22Rv1 (cell line): ENCODE measurements at regions not wholly inside any gene's neighbourhood (a gene's known extent, or its start where the extent isn't known, plus 50 kb on each side); places are given as distances from the start of the nearest gene placed in this dataset.

Experiments
- ZFX ChIP-seq: fragments of 450-650 bp; IDR thresholded peaks from 2 replicates; pipeline ENCODE4 v1.6.1; 2017; ENCODE audit warnings: antibody characterized with exemption, borderline replicate concordance
- TF ChIP-seq, protein P1 (sequence below): fragments of 450-650 bp; IDR thresholded peaks from 2 replicates; pipeline ENCODE4 v1.5.1; 2017; ENCODE audit warnings: mild to moderate bottlenecking

DNA sequence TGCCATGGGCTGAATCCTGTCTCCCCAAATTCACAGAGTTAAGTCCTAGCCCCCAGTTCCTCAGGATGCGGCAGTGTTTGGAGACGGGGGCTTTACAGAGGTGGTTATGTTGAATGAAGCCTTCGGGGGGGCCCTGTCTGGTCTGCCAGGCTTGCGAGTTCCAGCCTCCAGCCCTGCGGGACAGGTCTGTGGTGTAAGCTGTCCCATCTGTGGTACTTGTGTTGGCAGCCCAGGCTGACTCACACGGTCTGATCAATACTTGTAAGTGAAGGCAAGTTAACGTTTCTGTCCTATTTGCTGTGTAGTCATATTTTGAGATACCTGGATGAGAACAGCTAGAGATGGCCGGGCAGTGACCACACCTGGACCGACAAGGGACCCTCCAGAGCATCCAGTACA lies 51.8 kb upstream of the GPR31 start:
- TF ChIP-seq, protein P1, sequence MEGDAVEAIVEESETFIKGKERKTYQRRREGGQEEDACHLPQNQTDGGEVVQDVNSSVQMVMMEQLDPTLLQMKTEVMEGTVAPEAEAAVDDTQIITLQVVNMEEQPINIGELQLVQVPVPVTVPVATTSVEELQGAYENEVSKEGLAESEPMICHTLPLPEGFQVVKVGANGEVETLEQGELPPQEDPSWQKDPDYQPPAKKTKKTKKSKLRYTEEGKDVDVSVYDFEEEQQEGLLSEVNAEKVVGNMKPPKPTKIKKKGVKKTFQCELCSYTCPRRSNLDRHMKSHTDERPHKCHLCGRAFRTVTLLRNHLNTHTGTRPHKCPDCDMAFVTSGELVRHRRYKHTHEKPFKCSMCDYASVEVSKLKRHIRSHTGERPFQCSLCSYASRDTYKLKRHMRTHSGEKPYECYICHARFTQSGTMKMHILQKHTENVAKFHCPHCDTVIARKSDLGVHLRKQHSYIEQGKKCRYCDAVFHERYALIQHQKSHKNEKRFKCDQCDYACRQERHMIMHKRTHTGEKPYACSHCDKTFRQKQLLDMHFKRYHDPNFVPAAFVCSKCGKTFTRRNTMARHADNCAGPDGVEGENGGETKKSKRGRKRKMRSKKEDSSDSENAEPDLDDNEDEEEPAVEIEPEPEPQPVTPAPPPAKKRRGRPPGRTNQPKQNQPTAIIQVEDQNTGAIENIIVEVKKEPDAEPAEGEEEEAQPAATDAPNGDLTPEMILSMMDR = no peak
- no peak for TF ChIP-seq ZFX
